IMR-90 (cell line): ENCODE measurements at regions not wholly inside any gene's neighbourhood (a gene's known extent, or its start where the extent isn't known, plus 50 kb on each side); places are given as distances from the start of the nearest gene placed in this dataset.

Experiments used
- ATAC-seq: fragments of 200-7000 bp; cut with Tn5 transposase; 2 replicates; pipeline ENCODE4 v1.9.1; 2020; ENCODE audit warnings: low read depth, mild to moderate bottlenecking, moderate library complexity
- BruUV-seq: library from RNA; stranded (reverse); fragments of 400-500 nt; replicated peaks from 2 replicates; lab custom pipeline; 2021; lab: Mats Ljungman, UMichigan
- CTCF ChIA-PET: fragments of 300-600 bp; formaldehyde crosslinking; extraction: SDS; loops from one replicate; lab custom pipeline; 2021; ENCODE audit warnings: antibody characterized with exemption; lab: Yijun Ruan, JAX
- POLR2A ChIA-PET: fragments of 300-600 bp; sonication (Branson Sonifier 250); formaldehyde crosslinking; loops from one replicate; lab custom pipeline; 2022; ENCODE audit warnings: antibody characterized with exemption; ENCODE audit not compliant: unreplicated experiment; lab: Charles Lee
- DNase-seq: peaks from one replicate; pipeline ENCODE4 v3.0.0; 2013
- H2AFZ ChIP-seq: replicated peaks from 2 replicates; pipeline ENCODE3; 2013; ENCODE audit warnings: low read length, mild to moderate bottlenecking; ENCODE audit not compliant: poor library complexity
- H2AK5ac ChIP-seq: 2 replicates; pipeline ENCODE4 v1.6.1; 2013; ENCODE audit warnings: low read depth, low read length, inconsistent platforms
- H2AK9ac ChIP-seq: replicated peaks from 2 replicates; pipeline ENCODE3; 2013; ENCODE audit warnings: mild to moderate bottlenecking, low read depth, low read length, moderate library complexity; ENCODE audit not compliant: poor library complexity
- H2BK120ac ChIP-seq: 2 replicates; pipeline ENCODE4 v1.6.1; 2013; ENCODE audit warnings: low read depth, low read length, inconsistent platforms
- H2BK15ac ChIP-seq: 3 replicates; pipeline ENCODE4 v1.6.1; 2013; ENCODE audit warnings: low read depth, low read length, inconsistent platforms
- H2BK20ac ChIP-seq: 2 replicates; pipeline ENCODE4 v1.6.1; 2013; ENCODE audit warnings: low read depth, mild to moderate bottlenecking, inconsistent platforms, low read length, moderate library complexity
- H2BK5ac ChIP-seq: 2 replicates; pipeline ENCODE4 v1.6.1; 2013; ENCODE audit warnings: mild to moderate bottlenecking, low read depth, low read length, inconsistent platforms; ENCODE audit not compliant: poor library complexity, severe bottlenecking
- H3K14ac ChIP-seq: replicated peaks from 2 replicates; pipeline ENCODE4 v1.6.1; 2013; ENCODE audit warnings: low read depth, low read length, inconsistent platforms
- H3K18ac ChIP-seq: 2 replicates; pipeline ENCODE4 v1.6.1; 2013; ENCODE audit warnings: low read depth, low read length, control low read depth
- H3K23ac ChIP-seq: 2 replicates; pipeline ENCODE4 v1.6.1; 2013; ENCODE audit warnings: low read depth, low read length, inconsistent platforms
- H3K27ac ChIP-seq: 2 replicates; pipeline ENCODE4 v1.5.1; 2013; ENCODE audit warnings: mild to moderate bottlenecking, control low read depth, low read length; ENCODE audit not compliant: insufficient read depth
- H3K27me3 ChIP-seq: 2 replicates; pipeline ENCODE4 v1.6.1; 2013; ENCODE audit warnings: low read length; ENCODE audit not compliant: control insufficient read depth, insufficient read depth
- H3K36me3 ChIP-seq: 2 replicates; pipeline ENCODE4 v1.6.1; 2013; ENCODE audit warnings: low read length, mixed read lengths; ENCODE audit not compliant: control insufficient read depth, insufficient read depth
- H3K4ac ChIP-seq: 2 replicates; pipeline ENCODE4 v1.6.1; 2013; ENCODE audit warnings: low read depth, low read length, inconsistent platforms
- H3K4me1 ChIP-seq: 2 replicates; pipeline ENCODE4 v1.6.1; 2013; ENCODE audit warnings: low read length, mixed read lengths; ENCODE audit not compliant: control insufficient read depth, insufficient read depth
- H3K4me2 ChIP-seq: 2 replicates; pipeline ENCODE4 v1.6.1; 2013; ENCODE audit warnings: low read depth, mild to moderate bottlenecking, control low read depth, low read length, moderate library complexity
- H3K4me3 ChIP-seq: 2 replicates; pipeline ENCODE4 v1.5.1; 2013; ENCODE audit warnings: low read depth, mild to moderate bottlenecking, control low read depth, low read length, moderate library complexity; ENCODE audit not compliant: insufficient read depth
- H3K56ac ChIP-seq: 2 replicates; pipeline ENCODE4 v1.6.1; 2013; ENCODE audit warnings: low read length, inconsistent platforms; ENCODE audit not compliant: insufficient read depth; ENCODE audit errors: extremely low read depth
- H3K79me1 ChIP-seq, 2 experiments: 2 replicates each; pipeline ENCODE4 v1.6.1; 2013; ENCODE audit warnings: low read length in 2 of 2, inconsistent platforms in 1 of 2, low read depth in 1 of 2
- H3K9ac ChIP-seq: 2 replicates; pipeline ENCODE4 v1.6.1; 2013; ENCODE audit warnings: low read depth, low read length, control low read depth
- H3K9me1 ChIP-seq: 2 replicates; pipeline ENCODE4 v1.6.1; 2013; ENCODE audit warnings: low read length, inconsistent platforms; ENCODE audit not compliant: insufficient read depth
- H3K9me3 ChIP-seq: 2 replicates; pipeline ENCODE4 v1.6.1; 2013; ENCODE audit warnings: low read length; ENCODE audit not compliant: control insufficient read depth, insufficient read depth
- H4K20me1 ChIP-seq: 2 replicates; pipeline ENCODE4 v1.6.1; 2013; ENCODE audit warnings: low read length, inconsistent platforms; ENCODE audit not compliant: insufficient read depth
- H4K5ac ChIP-seq: 2 replicates; pipeline ENCODE4 v1.6.1; 2013; ENCODE audit warnings: mild to moderate bottlenecking, low read depth, low read length, control low read depth
- H4K8ac ChIP-seq, 2 experiments: 2 replicates each; pipeline ENCODE4 v1.6.1; 2013; ENCODE audit warnings: low read depth in 2 of 2, low read length in 2 of 2, control low read depth in 1 of 2, inconsistent platforms in 1 of 2
- H4K91ac ChIP-seq: 2 replicates; pipeline ENCODE4 v1.6.1; 2013; ENCODE audit warnings: low read depth, low read length, inconsistent platforms; ENCODE audit not compliant: insufficient read depth
- BHLHE40 ChIP-seq: fragments of 150-350 bp; IDR thresholded peaks from 2 replicates; pipeline ENCODE4 v1.6.1; 2016; ENCODE audit warnings: mild to moderate bottlenecking, low read depth, low read length
- CEBPB ChIP-seq: IDR thresholded peaks from 2 replicates; pipeline ENCODE4 v1.6.1; 2012; ENCODE audit warnings: low read depth, low read length, improper control_type of control experiment
- CHD1 ChIP-seq: IDR thresholded peaks from 2 replicates; pipeline ENCODE4 v1.6.1; 2012; ENCODE audit warnings: low read depth, low read length, improper control_type of control experiment
- FOS ChIP-seq: fragments of 150-350 bp; IDR thresholded peaks from 2 replicates; pipeline ENCODE4 v1.6.1; 2016; ENCODE audit warnings: low read depth, low read length
- MAFK ChIP-seq: IDR thresholded peaks from 2 replicates; pipeline ENCODE4 v1.6.1; 2012; ENCODE audit warnings: low read depth, low read length, improper control_type of control experiment
- MAZ ChIP-seq: IDR thresholded peaks from 2 replicates; pipeline ENCODE4 v1.6.1; 2012; ENCODE audit warnings: low read depth, mild to moderate bottlenecking, low read length, improper control_type of control experiment, moderate library complexity, borderline replicate concordance
- MXI1 ChIP-seq: IDR thresholded peaks from 2 replicates; pipeline ENCODE4 v1.6.1; 2012; ENCODE audit warnings: low read depth, mild to moderate bottlenecking, low read length, moderate library complexity, borderline replicate concordance
- NFE2L2 ChIP-seq: fragments of 150-350 bp; IDR thresholded peaks from 2 replicates; pipeline ENCODE4 v1.6.1; 2016; ENCODE audit warnings: low read depth, mild to moderate bottlenecking, low read length
- POLR2A ChIP-seq: IDR thresholded peaks from 2 replicates; pipeline ENCODE4 v1.6.1; 2012; ENCODE audit warnings: mild to moderate bottlenecking, low read depth, low read length
- RAD21 ChIP-seq: IDR thresholded peaks from 2 replicates; pipeline ENCODE4 v1.6.1; 2012; ENCODE audit warnings: low read length, improper control_type of control experiment
- RCOR1 ChIP-seq: IDR thresholded peaks from 2 replicates; pipeline ENCODE4 v1.6.1; 2012; ENCODE audit warnings: mild to moderate bottlenecking, low read length, improper control_type of control experiment; ENCODE audit not compliant: insufficient replicate concordance
- RFX5 ChIP-seq: IDR thresholded peaks from 2 replicates; pipeline ENCODE4 v1.8.0; 2012; ENCODE audit warnings: low read depth, mild to moderate bottlenecking, low read length, moderate library complexity
- SMC3 ChIP-seq: fragments of 150-350 bp; IDR thresholded peaks from 2 replicates; pipeline ENCODE4 v1.6.1; 2016; ENCODE audit warnings: low read depth, mild to moderate bottlenecking, antibody characterized with exemption, low read length, moderate library complexity
- USF2 ChIP-seq: fragments of 150-350 bp; IDR thresholded peaks from 2 replicates; pipeline ENCODE4 v1.6.1; 2017; ENCODE audit warnings: mild to moderate bottlenecking, antibody characterized with exemption, low read length, low read depth
- WGBS, 2 experiments: methylation state at CpG; one replicate each; pipeline versions ENCODE4 v1.1.5 to v1.1.7; 2013; ENCODE audit warnings: missing lambda C conversion rate in 2 of 2; ENCODE audit not compliant: insufficient read length in 1 of 2; ENCODE audit errors: extremely low coverage in 2 of 2; 5-methylcytosine and 5-hydroxymethylcytosine counted together
- dilution Hi-C: fragments of 300-500 bp; cut with HindIII; formaldehyde crosslinking; loops from one replicate; pipeline ENCODE4 v1.14.3; 2018; ENCODE audit warnings: low sequenced_read_pairs; ENCODE audit not compliant: unreplicated experiment
- in situ Hi-C: fragments of 300-500 bp; cut with MboI; formaldehyde crosslinking; loops from 3 replicates; pipeline ENCODE4 v1.14.3; 2019; ENCODE audit warnings: low sequenced_read_pairs, inconsistent platforms, mixed read lengths
- intact Hi-C: fragments of 100-400 bp; cut with micrococcal nuclease; formaldehyde crosslinking; loops from 2 replicates; pipeline ENCODE4 v1.10.0; 2022
- TF ChIP-seq, protein P1 (sequence below): conservative IDR thresholded peaks from 2 replicates; pipeline ENCODE4 v1.5.1; 2012; ENCODE audit warnings: mild to moderate bottlenecking, low read depth, low read length, improper control_type of control experiment
- TF ChIP-seq, protein P2 (sequence below): fragments of 150-350 bp; IDR thresholded peaks from 2 replicates; pipeline ENCODE4 v1.6.1; 2016; ENCODE audit warnings: low read depth, mild to moderate bottlenecking, low read length, moderate library complexity, borderline replicate concordance

DNA sequence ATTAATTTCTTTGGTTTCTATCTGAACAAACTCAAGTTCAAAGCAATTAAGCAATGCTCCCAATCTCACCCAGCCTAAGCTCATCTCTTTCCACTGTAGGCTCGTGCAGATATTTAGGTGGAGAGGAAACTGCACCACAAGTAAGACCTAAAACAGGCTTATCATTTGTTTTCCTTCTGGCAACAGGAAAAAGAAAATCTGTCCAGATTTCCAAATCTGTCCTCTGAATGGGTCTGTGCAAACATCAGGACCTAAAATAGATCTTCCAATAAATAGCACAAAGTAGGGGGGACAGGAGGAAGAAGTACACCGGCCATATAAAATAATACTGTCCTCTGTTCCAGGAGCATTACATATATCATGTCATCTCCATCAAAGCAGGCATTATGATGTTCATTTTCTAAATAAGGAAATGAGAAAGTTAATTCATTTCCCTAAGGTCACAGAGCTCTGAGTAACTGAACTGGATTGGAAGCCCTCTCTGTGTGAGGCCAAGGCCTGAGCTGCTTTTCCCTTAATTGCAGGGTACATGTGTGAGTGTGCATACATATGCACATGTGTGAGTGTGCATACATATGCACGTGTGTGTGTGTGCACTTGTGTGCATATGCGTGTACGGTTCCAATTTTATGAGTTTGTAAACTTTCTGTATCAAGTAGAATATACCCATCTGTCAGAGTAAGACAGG is 92.8 kb upstream of the PARD3 start:
- DNase-seq (no peak), ATAC-seq (0 out of 2 replicates have a peak, but pooled peaks have one; percentile 22)
- intact Hi-C loops (loop anchor here (1.0 kb wide), 1 partner anchor 8 kb away; no protein-coding TSS in a partner anchor), dilution Hi-C loops (no loop called here), in situ Hi-C loops (no loop called here)
- no peak overlapping the region for H2BK5ac ChIP-seq
- H3K9me1 ChIP-seq, result no peaks in the 10 kb centered on the region
- CTCF ChIA-PET, result no interaction called here
- no peak overlapping the region for H2AK9ac ChIP-seq
- no peak overlapping the region for H3K4ac ChIP-seq
- H2AK5ac ChIP-seq, result no peak overlapping the region
- no peaks in the 10 kb centered on the region for H3K79me1 ChIP-seq
- H3K27ac ChIP-seq, result no peak overlapping the region
- no TSS peak for BruUV-seq
- H2AFZ ChIP-seq, result no peak overlapping the region
- no peaks in the 10 kb centered on the region for H4K20me1 ChIP-seq
- H2BK120ac ChIP-seq, result no peak overlapping the region
- no peak overlapping the region for H3K4me3 ChIP-seq
- H3K23ac ChIP-seq, result no peak overlapping the region
- no peak overlapping the region for H3K18ac ChIP-seq
- POLR2A ChIA-PET, result no interaction called here
- no peak overlapping the region for H4K91ac ChIP-seq
- H4K5ac ChIP-seq, result no peak overlapping the region
- H3K4me1 ChIP-seq, result peaks cover 3% of the 10 kb centered on the region; the same call in 1 of the 2 replicates
- no peak overlapping the region for H3K14ac ChIP-seq
- H3K36me3 ChIP-seq, result no peaks in the 10 kb centered on the region
- no peak overlapping the region for H3K56ac ChIP-seq
- H3K9ac ChIP-seq, result no peak overlapping the region
- H3K4me2 ChIP-seq, result no peak overlapping the region
- no peak for TF ChIP-seq NFE2L2
- no peak for TF ChIP-seq MXI1
- no peak for TF ChIP-seq SMC3
- TF ChIP-seq CEBPB, result no peak
- no peak for TF ChIP-seq RAD21
- TF ChIP-seq MAZ, result no peak
- TF ChIP-seq RFX5, result no peak
- TF ChIP-seq MAFK, result no peak
- no peak for TF ChIP-seq FOS
- no peak for TF ChIP-seq CHD1
- no peak for TF ChIP-seq RCOR1
- TF ChIP-seq, protein P1, sequence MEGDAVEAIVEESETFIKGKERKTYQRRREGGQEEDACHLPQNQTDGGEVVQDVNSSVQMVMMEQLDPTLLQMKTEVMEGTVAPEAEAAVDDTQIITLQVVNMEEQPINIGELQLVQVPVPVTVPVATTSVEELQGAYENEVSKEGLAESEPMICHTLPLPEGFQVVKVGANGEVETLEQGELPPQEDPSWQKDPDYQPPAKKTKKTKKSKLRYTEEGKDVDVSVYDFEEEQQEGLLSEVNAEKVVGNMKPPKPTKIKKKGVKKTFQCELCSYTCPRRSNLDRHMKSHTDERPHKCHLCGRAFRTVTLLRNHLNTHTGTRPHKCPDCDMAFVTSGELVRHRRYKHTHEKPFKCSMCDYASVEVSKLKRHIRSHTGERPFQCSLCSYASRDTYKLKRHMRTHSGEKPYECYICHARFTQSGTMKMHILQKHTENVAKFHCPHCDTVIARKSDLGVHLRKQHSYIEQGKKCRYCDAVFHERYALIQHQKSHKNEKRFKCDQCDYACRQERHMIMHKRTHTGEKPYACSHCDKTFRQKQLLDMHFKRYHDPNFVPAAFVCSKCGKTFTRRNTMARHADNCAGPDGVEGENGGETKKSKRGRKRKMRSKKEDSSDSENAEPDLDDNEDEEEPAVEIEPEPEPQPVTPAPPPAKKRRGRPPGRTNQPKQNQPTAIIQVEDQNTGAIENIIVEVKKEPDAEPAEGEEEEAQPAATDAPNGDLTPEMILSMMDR, result no peak
- no peak for TF ChIP-seq USF2
- TF ChIP-seq POLR2A, result no peak
- TF ChIP-seq BHLHE40, result no peak
- TF ChIP-seq, protein P2, sequence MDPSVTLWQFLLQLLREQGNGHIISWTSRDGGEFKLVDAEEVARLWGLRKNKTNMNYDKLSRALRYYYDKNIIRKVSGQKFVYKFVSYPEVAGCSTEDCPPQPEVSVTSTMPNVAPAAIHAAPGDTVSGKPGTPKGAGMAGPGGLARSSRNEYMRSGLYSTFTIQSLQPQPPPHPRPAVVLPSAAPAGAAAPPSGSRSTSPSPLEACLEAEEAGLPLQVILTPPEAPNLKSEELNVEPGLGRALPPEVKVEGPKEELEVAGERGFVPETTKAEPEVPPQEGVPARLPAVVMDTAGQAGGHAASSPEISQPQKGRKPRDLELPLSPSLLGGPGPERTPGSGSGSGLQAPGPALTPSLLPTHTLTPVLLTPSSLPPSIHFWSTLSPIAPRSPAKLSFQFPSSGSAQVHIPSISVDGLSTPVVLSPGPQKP, result no peak
- peaks cover 6% of the 10 kb centered on the region for H3K27me3 ChIP-seq
- 83% methylated on average over 1 of the region's 5 CpGs; no CpG with 5 or more reads in 1 of the 2 experiments for WGBS, 2 experiments
- no peak overlapping the region for H2BK15ac ChIP-seq
- H3K9me3 ChIP-seq, result no peaks in the 10 kb centered on the region
- no peak overlapping the region for H4K8ac ChIP-seq
- no peak overlapping the region for H2BK20ac ChIP-seq
